HG03103 (cell line): ENCODE measurements at regions not wholly inside any gene's neighbourhood (a gene's known extent, or its start where the extent isn't known, plus 50 kb on each side); places are given as distances from the start of the nearest gene placed in this dataset.

ENCODE experiments used
- ATAC-seq: cut with Tn5 transposase; IDR thresholded peaks from one replicate; pipeline ENCODE4 v1.9.1; 2021; ENCODE audit warnings: low read depth; ENCODE audit not compliant: unreplicated experiment

DNA sequence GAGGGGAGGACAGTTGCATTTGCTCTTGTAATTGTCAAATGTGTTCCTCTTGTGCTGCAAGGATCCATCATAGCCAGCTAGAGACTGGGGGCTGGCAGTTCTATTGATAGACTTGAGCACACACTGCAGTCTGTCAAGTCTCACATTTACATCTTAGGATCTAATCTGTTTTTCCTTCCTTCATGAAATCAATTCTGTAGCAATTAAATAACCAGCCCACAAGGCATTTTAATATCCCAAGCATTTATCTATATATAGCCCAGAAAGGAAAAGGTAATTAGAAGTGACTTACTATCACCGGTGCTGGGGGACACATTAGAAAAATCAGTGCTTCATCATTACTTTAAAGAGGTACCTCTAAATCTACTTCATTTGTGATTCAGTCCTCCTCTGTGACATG lies 143.0 kb upstream of the STXBP5 start:
- no peak for ATAC-seq

- no peak for ATAC-seq
Observed at GRCh38 chr6:147063469-147064031, 140.7 kb upstream of the STXBP5 start.

DNA sequence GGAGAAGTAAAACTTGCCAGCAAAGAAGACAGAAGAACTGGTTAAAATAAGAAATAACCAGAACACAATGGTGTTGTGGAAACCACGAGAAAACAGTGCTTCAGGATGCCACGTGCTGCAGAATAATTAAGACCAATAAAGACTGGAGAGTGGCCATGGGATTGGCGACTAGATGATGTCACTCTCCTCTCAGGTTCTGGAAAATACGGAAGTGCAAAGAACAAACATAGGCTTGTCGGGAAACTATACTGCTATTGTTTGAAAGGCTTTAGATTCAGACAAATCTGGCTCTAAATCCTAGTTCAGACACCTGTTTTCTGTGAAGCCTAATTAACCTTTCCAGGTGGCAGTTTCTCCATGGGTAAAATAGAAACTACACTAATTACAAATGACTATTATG lies 138.4 kb upstream of the STXBP5 start:
- ATAC-seq = no peak

DNA sequence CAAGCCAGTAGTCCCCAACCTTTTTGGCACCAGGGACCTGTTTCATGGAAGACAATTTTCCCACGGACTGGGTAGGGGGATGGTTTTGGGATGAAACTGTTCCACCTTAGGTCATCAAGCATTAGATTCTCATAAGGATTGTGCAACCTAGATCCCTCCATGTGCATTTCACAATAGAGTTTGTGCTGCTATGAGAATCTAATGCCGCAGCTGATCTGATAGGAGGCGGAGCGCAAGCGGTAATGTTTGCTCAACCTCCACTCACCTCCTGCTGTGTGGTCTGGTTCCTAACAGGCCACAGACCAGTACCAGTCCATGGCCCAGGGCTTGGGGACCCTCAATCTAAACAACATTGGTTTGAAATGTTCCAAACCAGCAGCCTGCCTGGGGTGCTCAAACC lies 137.0 kb upstream of the STXBP5 start:
- no peak for ATAC-seq

GRCh38 chr6:147071776-147072175 lies 132.4 kb upstream of the STXBP5 start:
- no peak for ATAC-seq

DNA sequence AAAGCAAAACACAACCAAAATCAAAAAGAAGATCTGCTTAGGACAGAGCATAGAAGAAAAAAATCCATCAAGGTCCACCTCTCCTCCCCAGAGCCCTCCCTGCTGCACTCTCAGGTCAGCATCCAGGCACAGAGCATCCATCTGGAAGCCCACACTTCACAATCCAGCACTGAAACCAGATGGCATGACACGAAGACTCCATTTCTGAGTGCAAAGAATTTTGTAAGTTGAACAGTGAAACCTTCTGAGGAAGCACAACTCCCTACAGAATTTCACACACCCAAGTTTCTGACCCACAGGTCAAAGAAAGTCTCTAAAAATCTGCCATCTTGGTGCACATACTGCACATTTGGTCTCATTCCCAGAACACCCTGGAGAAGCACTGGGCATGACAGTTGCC lies 128.8 kb upstream of the STXBP5 start:
- no peak for ATAC-seq

DNA sequence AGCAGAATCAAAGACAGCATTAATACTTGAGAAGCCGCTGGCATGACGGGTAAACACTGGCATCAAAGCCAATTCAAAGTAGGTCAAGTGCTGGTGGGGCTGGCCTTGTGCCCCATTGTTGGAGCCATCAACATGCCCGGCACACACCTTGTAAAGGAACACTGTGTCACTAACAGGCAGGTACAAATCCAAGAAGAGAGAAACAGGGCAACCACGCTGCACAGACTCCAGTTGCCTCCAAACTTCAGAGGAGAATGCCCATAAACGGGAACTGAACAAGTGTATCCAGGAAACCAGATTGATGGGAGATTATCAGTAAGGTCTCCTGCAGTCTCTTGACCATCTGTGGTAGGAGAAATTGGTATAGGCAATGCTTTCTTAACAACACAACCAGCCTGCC lies 127.0 kb upstream of the STXBP5 start:
- no peak for ATAC-seq

DNA sequence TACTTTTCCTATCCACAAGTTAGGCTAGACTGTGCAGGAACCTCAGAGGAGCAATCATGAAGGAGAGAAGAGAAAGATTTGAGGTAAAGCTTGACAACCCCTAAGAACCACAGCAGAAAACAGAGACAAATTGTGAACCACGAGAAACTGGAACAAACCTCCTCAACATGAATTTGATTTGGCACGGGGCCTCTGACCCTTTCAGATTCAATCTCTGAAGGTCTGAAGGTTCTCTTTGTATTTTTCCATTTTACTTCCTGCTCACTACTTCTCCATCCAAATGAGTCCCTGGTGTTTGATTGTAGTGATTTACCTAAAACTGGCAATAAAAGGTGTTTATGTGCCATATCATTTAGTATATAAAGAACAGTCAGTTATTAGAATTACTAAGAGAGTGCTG lies 126.1 kb upstream of the STXBP5 start:
- ATAC-seq = no peak

DNA sequence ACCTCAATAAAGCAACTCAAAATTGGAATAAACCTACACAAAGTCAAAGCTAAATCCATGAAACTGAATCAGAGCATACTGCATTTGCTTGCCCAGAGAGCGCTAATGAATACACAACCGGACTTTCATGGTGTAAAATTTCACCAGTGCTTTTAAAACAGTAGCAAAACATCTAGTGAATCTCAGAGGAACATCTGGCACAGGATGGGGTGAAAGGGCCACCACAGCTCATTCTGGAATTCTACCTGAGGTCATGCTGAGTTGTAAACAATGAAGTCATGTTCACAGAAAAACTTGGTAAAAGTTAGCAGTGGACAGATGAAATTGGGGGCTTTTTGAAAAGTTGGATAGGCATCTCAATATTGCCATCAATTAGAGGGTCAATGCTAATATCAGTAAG lies 125.6 kb upstream of the STXBP5 start:
- no peak for ATAC-seq

GRCh38 chr6:147080225-147080624 lies 124.0 kb upstream of the STXBP5 start:
- ATAC-seq = no peak

GRCh38 chr6:147081076-147081609 lies 123.1 kb upstream of the STXBP5 start:
- ATAC-seq = no peak

- no peak for ATAC-seq
Observed at GRCh38 chr6:147087641-147088040, 116.6 kb upstream of the STXBP5 start.

- ATAC-seq = no peak
Observed at GRCh38 chr6:147088861-147089260, 115.4 kb upstream of the STXBP5 start.

DNA sequence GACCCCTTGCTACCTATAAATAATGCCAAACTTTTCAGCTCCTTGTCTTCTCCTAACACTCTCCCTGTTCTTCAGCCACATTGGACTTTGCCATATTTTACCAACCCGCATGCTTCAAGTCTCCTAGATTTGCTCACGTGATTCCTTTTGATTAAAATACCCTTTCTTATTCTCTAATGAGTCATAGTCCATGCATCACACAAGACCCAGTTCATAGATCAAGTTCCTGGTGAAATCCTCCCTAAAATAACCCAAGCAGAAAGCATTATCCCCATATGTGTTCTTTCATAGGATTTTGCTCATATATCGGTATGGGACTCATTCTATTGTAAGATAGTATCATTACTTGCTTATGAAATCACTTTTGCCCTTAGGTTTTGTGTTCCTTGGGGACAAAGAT lies 108.9 kb upstream of the STXBP5 start:
- ATAC-seq = no peak

DNA sequence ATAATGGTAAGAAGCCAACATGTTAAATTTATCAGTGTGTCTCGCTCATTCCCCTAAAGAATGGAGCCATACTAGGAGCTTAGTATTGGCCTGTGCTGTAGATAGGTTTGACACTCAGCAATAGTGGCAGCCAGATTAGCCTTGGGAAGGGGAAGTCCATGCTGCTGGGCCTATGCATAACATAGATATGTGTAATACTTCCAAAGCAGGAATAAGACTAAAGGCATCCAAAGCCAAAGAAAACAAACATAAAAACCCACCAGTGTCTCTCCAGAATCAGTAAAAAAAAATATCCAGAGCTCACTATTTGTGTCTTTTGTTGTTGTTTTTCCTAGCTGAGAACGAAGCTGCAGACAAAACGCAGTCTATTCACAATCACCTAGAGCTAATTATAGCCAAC lies 104.2 kb upstream of the STXBP5 start:
- ATAC-seq = no peak

DNA sequence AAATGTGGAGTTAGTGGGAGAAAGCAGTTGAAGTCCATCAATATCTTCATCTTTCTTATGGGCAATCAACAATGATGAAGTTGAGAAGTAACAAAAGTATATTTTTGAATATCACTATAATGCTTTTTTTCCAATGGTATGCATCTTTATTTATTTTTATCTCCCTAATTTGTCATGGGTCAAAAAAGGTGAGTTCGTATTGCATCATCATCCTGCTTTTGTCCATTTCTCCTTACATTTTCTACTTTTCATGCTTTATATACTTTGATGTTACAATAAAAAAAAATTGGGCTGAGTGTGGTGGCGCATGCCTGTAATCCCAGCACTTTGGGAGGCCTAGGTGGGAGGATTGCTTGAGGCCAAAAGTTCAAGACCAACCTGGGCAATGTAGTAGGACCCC lies 101.2 kb upstream of the STXBP5 start:
- no peak for ATAC-seq

DNA sequence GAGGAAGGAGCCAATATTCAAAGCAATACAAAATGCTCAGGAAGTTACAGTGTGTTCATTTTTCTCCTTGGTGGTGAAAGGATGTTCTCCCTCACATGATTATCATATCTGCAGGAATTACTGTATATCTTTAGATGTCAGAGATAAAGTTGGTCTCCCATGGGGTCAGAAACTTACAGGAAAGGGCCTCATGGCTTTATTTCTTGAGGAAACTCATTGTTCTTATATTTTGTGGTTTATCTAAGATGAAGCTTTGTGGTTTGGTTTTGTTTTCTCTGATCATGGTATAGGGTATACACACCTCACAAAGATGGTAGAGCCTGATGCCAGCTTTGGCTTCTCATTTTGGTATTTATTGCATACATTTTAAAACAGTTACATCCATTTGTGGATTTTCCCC lies 100.5 kb upstream of the STXBP5 start:
- ATAC-seq = no peak

DNA sequence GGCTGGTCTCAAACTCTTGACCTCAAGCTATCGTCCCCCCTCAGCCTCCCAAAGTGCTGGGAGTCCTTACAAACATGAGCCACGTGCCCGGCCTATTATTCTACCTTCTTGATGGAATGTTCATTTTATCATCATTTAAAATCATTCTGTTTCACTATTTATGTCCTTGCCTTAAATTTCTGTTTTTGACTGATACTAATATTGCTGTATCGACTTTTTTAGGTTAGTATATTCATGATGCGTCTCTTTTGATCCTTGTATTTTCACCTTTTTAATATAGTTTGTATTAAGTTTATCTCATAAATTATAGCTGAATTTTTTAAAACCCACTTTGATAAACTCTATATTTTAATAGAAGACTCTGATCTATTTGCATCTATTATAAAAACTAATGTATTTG lies 98.4 kb upstream of the STXBP5 start:
- ATAC-seq = no peak

GRCh38 chr6:147106759-147107401 lies 97.3 kb upstream of the STXBP5 start:
- no peak for ATAC-seq

DNA sequence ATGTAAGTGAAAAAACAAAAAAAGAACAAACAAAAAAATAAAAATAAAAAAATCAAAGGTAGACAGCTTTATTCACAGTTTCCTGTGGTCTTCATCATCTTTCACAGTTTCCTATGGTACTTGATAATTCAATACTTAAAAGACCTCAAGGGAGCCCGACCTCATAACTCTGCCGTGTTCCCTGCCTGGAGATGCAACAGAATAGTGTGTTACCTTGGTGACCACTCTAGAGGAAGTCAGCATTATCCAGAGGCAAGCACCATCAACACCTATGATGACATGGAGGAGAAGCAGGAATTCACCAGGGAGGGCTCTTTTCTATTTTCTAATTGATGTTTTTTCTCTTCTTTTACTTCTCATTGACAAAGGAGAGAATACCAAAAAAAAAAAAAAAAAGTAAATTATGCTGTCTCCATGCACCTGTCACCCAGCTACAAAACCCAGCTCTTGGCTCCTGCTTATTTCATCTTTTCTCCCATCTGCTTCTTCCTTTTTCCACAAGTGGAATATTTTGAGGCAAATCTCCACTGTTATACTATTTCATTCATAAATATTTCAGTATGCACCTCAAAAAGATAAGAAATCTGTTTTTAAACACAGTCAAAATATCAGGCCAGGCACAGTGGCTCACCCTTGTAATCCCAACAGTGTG lies 95.8 kb upstream of the STXBP5 start:
- no peak for ATAC-seq

GRCh38 chr6:147109707-147110106 lies 94.5 kb upstream of the STXBP5 start:
- ATAC-seq = no peak

DNA sequence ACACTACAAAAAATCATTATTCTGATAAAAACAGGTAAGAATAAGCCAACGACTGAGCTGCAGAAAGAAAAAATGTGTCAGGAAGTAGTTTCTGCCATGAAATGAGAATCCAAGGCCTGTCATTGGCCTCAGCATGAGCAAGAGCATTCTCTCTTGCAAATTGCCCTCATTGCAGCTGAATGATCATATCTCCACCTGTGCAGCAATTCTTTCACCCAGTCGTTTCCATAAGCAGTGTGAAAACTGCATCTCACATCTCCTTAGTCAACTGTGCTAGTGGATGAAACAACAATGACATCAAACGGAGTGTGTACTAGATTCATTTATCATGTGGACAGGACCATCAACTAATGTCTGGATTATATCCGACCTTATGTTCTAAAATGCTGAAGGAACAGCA lies 88.2 kb upstream of the STXBP5 start:
- no peak for ATAC-seq
